ENCODE measurements at regions not wholly inside any gene's neighbourhood (a gene's known extent, or its start where the extent isn't known, plus 50 kb on each side); places are given as distances from the start of the nearest gene placed in this dataset.

- DNase-seq (ENCODE audit: low spot score), result no peak
Observed at GRCh38 chr11:119885861-119886567, 157.0 kb upstream of the NECTIN1 start.

GRCh38 chr11:119885067-119885466 is 156.1 kb upstream of the NECTIN1 start:
- DNase-seq (ENCODE audit: low spot score), result no peak

GRCh38 chr11:119882316-119882715 is 153.3 kb upstream of the NECTIN1 start:
- DNase-seq (ENCODE audit: low spot score), result no peak

GRCh38 chr11:119880873-119881272 is 151.9 kb upstream of the NECTIN1 start:
- DNase-seq (ENCODE audit: low spot score), result no peak

- no peak for DNase-seq (ENCODE audit: low spot score)
Observed at GRCh38 chr11:119880143-119880542, 151.1 kb upstream of the NECTIN1 start.

GRCh38 chr11:119878990-119879389 is 150.0 kb upstream of the NECTIN1 start:
- no peak for DNase-seq (ENCODE audit: low spot score)

GRCh38 chr11:119876841-119877240 is 147.8 kb upstream of the NECTIN1 start:
- DNase-seq (ENCODE audit: low spot score), result no peak

- no peak for DNase-seq (ENCODE audit: low spot score)
Observed at GRCh38 chr11:119875841-119876600, 147.0 kb upstream of the NECTIN1 start.

- DNase-seq (ENCODE audit: low spot score), result no peak
Observed at GRCh38 chr11:119874660-119875238, 145.7 kb upstream of the NECTIN1 start.

- no peak for DNase-seq (ENCODE audit: low spot score)
Observed at GRCh38 chr11:119873761-119874421, 144.9 kb upstream of the NECTIN1 start.

GRCh38 chr11:119872611-119873310 is 143.8 kb upstream of the NECTIN1 start:
- DNase-seq (ENCODE audit: low spot score), result no peak

GRCh38 chr11:119865661-119866156 is 136.7 kb upstream of the NECTIN1 start:
- peak; percentile 57 for DNase-seq (ENCODE audit: low spot score)

- no peak for DNase-seq (ENCODE audit: low spot score)
Observed at GRCh38 chr11:119864836-119865235, 135.8 kb upstream of the NECTIN1 start.

GRCh38 chr11:119863851-119864601 is 135.0 kb upstream of the NECTIN1 start:
- no peak for DNase-seq (ENCODE audit: low spot score)

- DNase-seq (ENCODE audit: low spot score), result no peak
Observed at GRCh38 chr11:119863236-119863635, 134.2 kb upstream of the NECTIN1 start.

- no peak for DNase-seq (ENCODE audit: low spot score)
Observed at GRCh38 chr11:119861160-119861559, 132.2 kb upstream of the NECTIN1 start.

- DNase-seq (ENCODE audit: low spot score), result no peak
Observed at GRCh38 chr11:119860561-119861094, 131.6 kb upstream of the NECTIN1 start.

GRCh38 chr11:119859684-119860083 is 130.7 kb upstream of the NECTIN1 start:
- DNase-seq (ENCODE audit: low spot score), result no peak

- DNase-seq (ENCODE audit: low spot score), result no peak
Observed at GRCh38 chr11:119858288-119858687, 129.3 kb upstream of the NECTIN1 start.

GRCh38 chr11:119856681-119857485 is 127.9 kb upstream of the NECTIN1 start:
- no peak for DNase-seq (ENCODE audit: low spot score)

All from ureter (tissue), 1 donor.